ENCODE measurements at regions not wholly inside any gene's neighbourhood (a gene's known extent, or its start where the extent isn't known, plus 50 kb on each side); places are given as distances from the start of the nearest gene placed in this dataset.
"Not testable (repeated sequence)": the region's sequence is repeated elsewhere in the genome, so short reads cannot be mapped to it uniquely, and the experiment has no call there.

- Mint-ChIP-seq H3K27ac (ENCODE audit: unreplicated experiment) (no peak overlapping the region), H3K36me3 (ENCODE audit: low read depth) (no peaks in the 10 kb centered on the region), H3K27me3 (ENCODE audit: low read depth) (no peaks in the 10 kb centered on the region), H3K4me1 (no peaks in the 10 kb centered on the region), H3K4me3 (no peak overlapping the region), H3K9me3 (peaks cover 16% of the 10 kb centered on the region)
- DNase-seq (ENCODE audit: low read depth, low spot score) = no peak
- no peak for TF ChIP-seq CTCF (conservative IDR thresholded peaks at IDR 0.05)
Measured at GRCh38 chr13:54489359-54489758, 1460.7 kb downstream of the OLFM4 start.

GRCh38 chr13:54492995-54493394, 1464.4 kb downstream of the OLFM4 start:
- Mint-ChIP-seq H3K9me3 (peaks cover 16% of the 10 kb centered on the region), H3K36me3 (ENCODE audit: low read depth) (no peaks in the 10 kb centered on the region), H3K4me1 (no peaks in the 10 kb centered on the region), H3K4me3 (no peak overlapping the region), H3K27me3 (ENCODE audit: low read depth) (no peaks in the 10 kb centered on the region), H3K27ac (ENCODE audit: unreplicated experiment) (no peak overlapping the region)
- TF ChIP-seq CTCF (conservative IDR thresholded peaks at IDR 0.05) = no peak
- DNase-seq (ENCODE audit: low read depth, low spot score) = no peak

GRCh38 chr13:54511366-54511765, 1482.8 kb downstream of the OLFM4 start:
- Mint-ChIP-seq H3K4me3 (no peak overlapping the region), H3K27ac (ENCODE audit: unreplicated experiment) (no peak overlapping the region)

GRCh38 chr13:54513254-54513653, 1484.6 kb downstream of the OLFM4 start:
- Mint-ChIP-seq H3K4me3 (no peak overlapping the region), H3K27ac (ENCODE audit: unreplicated experiment) (no peak overlapping the region), H3K9me3 (no peaks in the 10 kb centered on the region), H3K27me3 (ENCODE audit: low read depth) (no peaks in the 10 kb centered on the region), H3K36me3 (ENCODE audit: low read depth) (no peaks in the 10 kb centered on the region), H3K4me1 (no peaks in the 10 kb centered on the region)
- no peak for TF ChIP-seq CTCF (conservative IDR thresholded peaks at IDR 0.05)
- DNase-seq (ENCODE audit: low read depth, low spot score) = no peak

More at GRCh38 chr13:54511366-54511765, 1482.8 kb downstream of the OLFM4 start:
- H3K27me3 Mint-ChIP-seq (ENCODE audit: low read depth) = no peaks in the 10 kb centered on the region
- no peaks in the 10 kb centered on the region for H3K36me3 Mint-ChIP-seq (ENCODE audit: low read depth)
- TF ChIP-seq CTCF (conservative IDR thresholded peaks at IDR 0.05) = no peak
- DNase-seq (ENCODE audit: low read depth, low spot score) = no peak
- H3K4me1 Mint-ChIP-seq = no peaks in the 10 kb centered on the region
- H3K9me3 Mint-ChIP-seq = no peaks in the 10 kb centered on the region

GRCh38 chr13:54536112-54536511, 1507.5 kb downstream of the OLFM4 start:
- H3K36me3 Mint-ChIP-seq (ENCODE audit: low read depth) = no peaks in the 10 kb centered on the region
- peaks cover 3% of the 10 kb centered on the region for H3K9me3 Mint-ChIP-seq
- peak; percentile 39 for TF ChIP-seq CTCF (conservative IDR thresholded peaks at IDR 0.05)
- H3K4me1 Mint-ChIP-seq = peaks cover 4% of the 10 kb centered on the region
- H3K4me3 Mint-ChIP-seq = no peak overlapping the region
- no peaks in the 10 kb centered on the region for H3K27me3 Mint-ChIP-seq (ENCODE audit: low read depth)
- no peak for DNase-seq (ENCODE audit: low read depth, low spot score)
- no peak overlapping the region for H3K27ac Mint-ChIP-seq (ENCODE audit: unreplicated experiment)

- Mint-ChIP-seq H3K27ac (ENCODE audit: unreplicated experiment) (no peak overlapping the region), H3K9me3 (no peaks in the 10 kb centered on the region), H3K27me3 (ENCODE audit: low read depth) (no peaks in the 10 kb centered on the region), H3K4me3 (no peak overlapping the region), H3K36me3 (ENCODE audit: low read depth) (no peaks in the 10 kb centered on the region), H3K4me1 (no peaks in the 10 kb centered on the region)
- no peak for TF ChIP-seq CTCF (conservative IDR thresholded peaks at IDR 0.05)
- DNase-seq (ENCODE audit: low read depth, low spot score) = no peak
Measured at GRCh38 chr13:54563286-54563685, 1534.7 kb downstream of the OLFM4 start.

GRCh38 chr13:54572037-54572436, 1543.4 kb downstream of the OLFM4 start:
- not testable (repeated sequence) for H3K36me3 Mint-ChIP-seq (ENCODE audit: low read depth); H3K4me1 Mint-ChIP-seq; H3K27me3 Mint-ChIP-seq (ENCODE audit: low read depth); DNase-seq (ENCODE audit: low read depth, low spot score)
- peaks cover 13% of the 10 kb centered on the region for H3K9me3 Mint-ChIP-seq
- peak overlapping the region; percentile 85 for H3K4me3 Mint-ChIP-seq
- H3K27ac Mint-ChIP-seq (ENCODE audit: unreplicated experiment) = peak overlapping the region; percentile 98

All from neural crest cell (in vitro differentiated cells).